NCI-H69 (cell line): ENCODE measurements at regions not wholly inside any gene's neighbourhood (a gene's known extent, or its start where the extent isn't known, plus 50 kb on each side); places are given as distances from the start of the nearest gene placed in this dataset.
A peak's percentile ranks its signal among the peaks of the same experiment; 100 is the strongest.

Source experiments
- DNase-seq: peaks from one replicate; lab custom pipeline; 2025; lab: John Stamatoyannopoulos, UW

DNA sequence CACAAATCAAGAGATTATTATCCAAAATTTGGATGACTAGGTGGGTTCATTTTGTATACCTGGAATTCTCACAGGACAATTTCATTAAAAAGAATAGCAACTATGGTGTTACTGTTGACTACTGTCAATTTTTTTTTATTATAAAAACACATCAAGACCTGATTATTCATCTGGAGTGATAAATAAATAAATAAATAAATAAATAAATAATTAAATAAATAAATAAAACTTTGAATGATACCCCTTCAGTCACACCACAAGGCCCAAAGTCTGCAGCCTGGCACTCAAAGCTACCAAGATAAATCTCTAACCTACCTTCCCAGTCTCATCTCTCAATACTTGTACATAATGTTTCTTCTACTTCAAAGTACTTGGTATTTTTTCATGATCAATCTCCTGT lies 294.0 kb upstream of the KLHL29 start:
- no peak for DNase-seq

DNA sequence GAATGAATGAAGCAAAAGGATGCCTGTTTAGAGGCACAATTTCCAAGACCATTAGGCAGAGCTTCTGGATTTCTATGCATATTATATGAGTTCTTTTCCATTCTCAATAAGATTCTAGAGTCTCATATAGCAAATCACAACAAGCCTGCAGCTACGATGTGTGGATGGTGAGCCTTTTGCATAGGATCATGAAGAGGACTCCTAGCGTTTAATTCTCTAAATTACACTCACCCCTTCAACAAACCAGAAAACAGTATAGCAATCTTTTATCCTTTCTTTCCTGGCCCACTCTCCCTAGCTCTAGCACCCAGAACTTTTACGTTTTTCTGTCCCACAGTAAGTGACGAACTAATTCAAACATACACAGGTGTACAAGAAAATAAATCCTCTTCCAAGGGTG lies 293.1 kb upstream of the KLHL29 start:
- no peak for DNase-seq

- peak; percentile 31 for DNase-seq
These were observed 292.1 kb upstream of the KLHL29 start for GRCh38 chr2:23092831-23093230.

GRCh38 chr2:23093513-23093912 lies 291.5 kb upstream of the KLHL29 start:
- DNase-seq, result peak; percentile 92

- peak; percentile 4 for DNase-seq
These were observed 287.9 kb upstream of the KLHL29 start for GRCh38 chr2:23096906-23097602.

GRCh38 chr2:23100406-23100805 lies 284.6 kb upstream of the KLHL29 start:
- DNase-seq, result peak; percentile 63

DNA sequence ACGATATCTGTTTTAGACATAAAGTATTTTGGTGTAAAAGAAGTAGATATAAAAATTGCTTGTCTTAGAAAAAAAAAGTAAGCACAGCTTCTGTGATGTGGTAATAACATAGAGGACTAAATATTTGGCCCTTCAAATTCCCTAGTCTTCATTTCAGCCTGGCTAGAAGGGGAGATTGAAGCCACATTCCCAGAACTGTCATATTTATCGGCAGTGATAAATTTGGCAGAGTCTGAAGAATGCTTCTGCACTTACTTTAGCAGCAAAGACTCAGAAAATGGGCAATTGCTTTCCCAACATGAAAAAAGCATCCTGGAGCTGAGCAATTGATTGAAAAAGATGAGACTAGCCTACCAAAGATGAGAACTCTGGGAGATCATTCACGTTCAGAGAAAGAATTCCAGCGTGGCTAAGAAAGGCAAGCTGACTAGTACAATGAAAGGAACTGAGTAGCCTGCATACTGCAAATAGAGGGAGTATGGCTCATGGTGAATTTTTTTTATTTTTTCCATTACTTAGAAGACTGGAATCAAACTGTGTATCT lies 278.7 kb upstream of the KLHL29 start:
- DNase-seq, result no peak

GRCh38 chr2:23107327-23107941 lies 277.5 kb upstream of the KLHL29 start:
- peak; percentile 46 for DNase-seq

- DNase-seq, result no peak
These were observed 273.7 kb upstream of the KLHL29 start for GRCh38 chr2:23111263-23111662.

GRCh38 chr2:23112517-23112916 lies 272.5 kb upstream of the KLHL29 start:
- DNase-seq, result no peak

- DNase-seq, result no peak
These were observed 270.7 kb upstream of the KLHL29 start for GRCh38 chr2:23114299-23114698.

DNA sequence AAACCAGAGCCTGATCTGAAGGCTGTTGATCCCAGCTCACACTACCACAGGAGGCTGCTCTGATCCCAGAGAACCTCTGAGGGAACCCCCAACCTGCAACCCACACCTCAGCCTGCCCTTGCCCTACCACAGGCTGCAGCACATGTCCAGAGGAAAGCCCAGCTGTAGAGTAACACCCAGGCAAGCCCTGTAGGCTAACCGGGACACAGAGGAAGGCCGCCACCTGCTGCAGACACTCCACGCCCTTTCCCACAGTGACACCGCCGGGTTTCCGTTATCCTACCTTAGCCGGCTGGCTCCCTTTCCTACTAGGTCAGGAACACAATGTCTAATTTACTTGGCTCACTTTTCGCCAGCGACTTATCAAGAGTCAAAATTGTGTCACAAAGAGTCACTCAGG lies 266.7 kb upstream of the KLHL29 start:
- no peak for DNase-seq

GRCh38 chr2:23118894-23119293 lies 266.1 kb upstream of the KLHL29 start:
- DNase-seq, result no peak

DNA sequence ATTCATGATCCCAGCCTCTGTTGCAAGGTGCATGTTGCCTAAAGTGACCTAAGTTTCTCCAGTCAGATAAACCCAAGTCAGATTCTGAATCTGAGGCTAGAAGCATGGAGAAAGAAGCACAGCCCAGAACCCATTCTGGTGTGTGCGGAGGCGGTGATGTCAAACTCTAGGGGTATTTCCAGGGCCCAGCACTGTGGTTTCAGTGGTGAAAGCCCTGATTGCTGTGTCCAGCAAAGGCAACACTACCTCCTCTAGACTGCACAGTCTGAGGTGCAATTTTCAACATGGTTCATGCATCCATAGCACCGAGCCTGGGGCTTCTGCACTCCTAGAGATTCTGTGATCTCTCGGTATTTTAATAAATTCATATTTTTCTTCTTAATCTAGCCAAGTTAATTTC lies 264.8 kb upstream of the KLHL29 start:
- DNase-seq, result no peak

DNA sequence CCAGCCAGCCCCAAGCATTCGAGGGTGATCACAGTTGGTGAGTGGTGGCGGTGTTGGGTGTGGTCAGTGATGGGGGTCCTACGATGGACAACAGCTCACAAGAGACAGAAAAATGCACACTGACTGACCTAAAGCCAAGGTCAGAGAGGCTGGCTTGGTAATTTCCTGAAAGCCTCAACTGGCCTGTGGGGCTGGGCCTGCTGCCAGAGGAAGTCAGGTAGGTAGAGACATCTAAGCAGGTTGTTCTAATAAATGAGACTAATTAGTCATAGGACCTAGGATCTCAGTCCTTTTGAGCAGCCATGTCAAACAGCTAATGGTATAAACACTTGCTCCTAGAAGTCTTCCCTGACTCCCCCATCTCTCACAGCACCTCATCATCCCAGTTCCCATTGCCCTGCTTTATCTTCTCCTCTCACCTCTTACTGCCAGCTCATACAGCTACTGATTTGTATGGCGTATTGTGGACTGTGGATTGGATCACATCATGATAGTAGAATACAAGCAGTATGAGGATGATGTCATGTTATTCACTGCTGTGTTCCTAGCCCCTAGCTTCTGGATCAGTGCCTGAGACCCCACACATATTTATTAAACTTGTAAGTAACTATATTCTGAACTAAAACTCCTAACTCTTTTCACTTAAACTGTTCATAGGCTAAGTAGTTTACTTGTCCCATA lies 262.9 kb upstream of the KLHL29 start:
- peak; percentile 2 for DNase-seq

GRCh38 chr2:23122681-23123215 lies 262.2 kb upstream of the KLHL29 start:
- DNase-seq, result no peak

DNA sequence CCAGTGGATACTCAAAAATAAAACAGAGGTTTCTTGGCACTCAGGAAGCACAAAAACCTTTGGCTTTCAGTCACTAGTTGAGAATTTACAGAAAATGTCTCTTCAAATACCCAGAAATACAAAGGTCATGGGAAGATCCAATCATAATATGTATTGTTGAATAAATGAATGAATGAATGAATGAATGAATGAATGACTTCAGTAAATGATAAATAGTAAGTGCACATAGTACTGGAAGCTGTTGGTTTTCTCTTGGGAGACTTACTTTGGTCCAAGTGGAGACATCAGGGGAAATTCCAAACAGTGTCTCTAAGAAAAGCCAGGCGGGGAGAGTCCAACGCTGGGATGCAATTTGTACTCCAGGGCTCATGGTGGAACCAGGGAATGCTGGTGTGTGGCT lies 261.3 kb upstream of the KLHL29 start:
- no peak for DNase-seq

DNA sequence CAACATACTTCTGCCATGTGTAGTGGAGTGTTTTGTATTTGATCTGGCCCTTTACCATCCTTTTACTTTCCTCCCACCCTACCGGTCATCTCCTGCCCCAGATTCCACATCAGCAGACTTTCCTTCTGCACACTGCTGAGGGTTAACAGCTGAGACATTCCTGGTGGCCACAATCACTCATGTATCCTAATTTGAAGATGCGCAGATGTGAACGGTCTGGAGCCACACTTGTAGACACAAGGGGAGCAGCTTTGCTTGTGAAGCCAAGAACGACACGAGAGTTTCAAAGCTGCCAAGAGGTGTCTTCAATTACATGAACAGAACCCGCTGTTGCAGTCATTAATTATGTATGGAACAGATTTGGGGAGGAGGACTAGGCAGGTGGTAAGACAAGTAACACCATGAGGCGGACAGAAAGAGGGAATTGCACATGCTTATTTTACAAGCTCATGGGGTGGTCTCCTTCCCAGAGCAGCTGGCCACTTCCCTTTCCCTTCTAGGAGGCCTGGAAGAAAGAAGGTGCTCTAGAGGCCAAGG lies 260.7 kb upstream of the KLHL29 start:
- DNase-seq, result peak; percentile 2

- no peak for DNase-seq
These were observed 257.5 kb upstream of the KLHL29 start for GRCh38 chr2:23127465-23127864.

- DNase-seq, result no peak
These were observed 256.2 kb upstream of the KLHL29 start for GRCh38 chr2:23128684-23129292.

DNA sequence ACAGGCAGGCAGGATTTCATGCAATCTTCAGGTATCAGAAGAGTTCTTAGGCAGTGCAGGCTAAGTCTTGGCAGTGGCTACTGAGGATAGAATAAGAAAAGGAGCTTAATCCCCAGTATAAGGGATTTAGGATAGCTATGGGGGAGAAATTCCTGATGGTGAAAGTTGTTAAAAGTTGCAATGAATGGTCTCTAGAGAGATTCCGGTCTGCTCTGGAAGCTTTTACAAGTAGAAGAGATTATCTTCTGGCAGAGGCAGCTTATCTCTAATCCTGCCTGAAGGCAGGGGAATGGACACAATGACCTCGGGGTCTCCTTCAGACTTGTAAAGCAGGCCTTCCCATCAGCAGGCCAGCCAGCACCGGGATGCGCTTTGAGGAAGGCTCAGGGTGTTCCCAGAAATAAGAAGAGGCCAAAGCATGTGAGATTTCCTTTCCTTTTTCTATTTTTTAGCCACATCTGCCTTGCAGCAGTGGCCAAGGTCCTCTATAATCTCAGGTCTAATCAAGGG lies 253.9 kb upstream of the KLHL29 start:
- DNase-seq, result no peak

DNA sequence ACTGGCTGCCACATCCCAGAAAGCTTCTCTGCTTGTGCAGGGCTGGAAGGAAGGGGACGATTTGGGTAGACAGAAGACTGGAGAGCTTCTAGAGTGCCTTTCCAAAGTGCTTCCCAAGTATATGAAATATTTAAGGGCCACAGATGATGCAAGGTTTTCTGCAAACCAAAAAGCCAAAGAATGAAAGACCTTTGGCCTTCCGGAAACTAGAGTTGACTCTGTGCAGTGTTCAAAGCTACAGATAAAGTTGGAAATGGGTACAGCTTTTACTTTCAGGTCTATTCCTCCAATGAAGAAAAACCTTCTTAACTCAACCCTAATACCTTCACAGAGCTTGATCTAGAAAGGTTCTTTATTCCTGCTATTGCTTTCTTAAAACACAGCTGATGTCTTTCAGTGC lies 253.0 kb upstream of the KLHL29 start:
- DNase-seq, result no peak
